Endodermal cell (in vitro differentiated cells): ENCODE measurements at regions not wholly inside any gene's neighbourhood (a gene's known extent, or its start where the extent isn't known, plus 50 kb on each side); places are given as distances from the start of the nearest gene placed in this dataset.

Source experiments
- DNase-seq: peaks from one replicate; pipeline ENCODE4 v3.0.0-alpha.2; 2017
- H3K27ac ChIP-seq: 2 replicates; pipeline ENCODE4 v1.5.1; 2013; ENCODE audit warnings: mild to moderate bottlenecking, low read depth, low read length, moderate library complexity
- H3K27me3 ChIP-seq: 2 replicates; pipeline ENCODE4 v1.6.1; 2013; ENCODE audit warnings: mild to moderate bottlenecking, low read length, moderate library complexity; ENCODE audit not compliant: insufficient read depth, control insufficient read depth, poor library complexity, severe bottlenecking
- H3K36me3 ChIP-seq: 2 replicates; pipeline ENCODE4 v1.7.0; 2013; ENCODE audit warnings: mild to moderate bottlenecking, low read length, moderate library complexity; ENCODE audit not compliant: control insufficient read depth, insufficient read depth
- H3K4me1 ChIP-seq: one replicate; pipeline ENCODE4 v1.7.0; 2013; ENCODE audit warnings: low read length; ENCODE audit not compliant: control insufficient read depth, insufficient read depth
- H3K4me3 ChIP-seq: 2 replicates; pipeline ENCODE4 v1.5.1; 2013; ENCODE audit warnings: mild to moderate bottlenecking, low read length, moderate library complexity
- H3K9ac ChIP-seq: 2 replicates; pipeline ENCODE4 v1.6.1; 2013; ENCODE audit warnings: mild to moderate bottlenecking, low read length, moderate library complexity; ENCODE audit not compliant: poor library complexity, severe bottlenecking; ENCODE audit errors: extremely low read depth
- H3K9me3 ChIP-seq: 2 replicates; pipeline ENCODE4 v1.6.1; 2013; ENCODE audit warnings: mild to moderate bottlenecking, low read length, moderate library complexity; ENCODE audit not compliant: control insufficient read depth
- H3K27ac Mint-ChIP-seq: 2 replicates; pipeline ENCODE4 v1.8.0; 2020; ENCODE audit warnings: mixed read lengths
- H3K27me3 Mint-ChIP-seq: 2 replicates; pipeline ENCODE4 v1.8.0; 2021; ENCODE audit warnings: mild to moderate bottlenecking, mixed read lengths; ENCODE audit not compliant: insufficient read depth
- H3K36me3 Mint-ChIP-seq: 2 replicates; pipeline ENCODE4 v1.8.0; 2020; ENCODE audit warnings: low read depth, mixed read lengths
- H3K4me1 Mint-ChIP-seq: 2 replicates; pipeline ENCODE4 v1.8.0; 2020; ENCODE audit warnings: mixed read lengths
- H3K4me3 Mint-ChIP-seq: 2 replicates; pipeline ENCODE4 v1.8.0; 2020; ENCODE audit warnings: mild to moderate bottlenecking, moderate library complexity, mixed read lengths
- H3K9me3 Mint-ChIP-seq: 2 replicates; pipeline ENCODE4 v1.8.0; 2020; ENCODE audit warnings: mild to moderate bottlenecking, mixed read lengths
- WGBS, 2 experiments: methylation state at CpG; one replicate each; pipeline versions ENCODE4 v1.1.5 to v1.1.7; 2013; ENCODE audit warnings: missing lambda C conversion rate in 2 of 2, mixed read lengths in 1 of 2; ENCODE audit not compliant: insufficient coverage in 1 of 2, insufficient read length in 1 of 2; 5-methylcytosine and 5-hydroxymethylcytosine counted together
- TF ChIP-seq, protein P1 (sequence below): fragments of 200-600 bp; sonication (generic); conservative IDR thresholded peaks from 2 replicates; pipeline ENCODE4 v1.5.0; 2021; ENCODE audit warnings: antibody characterized with exemption, mild to moderate bottlenecking

DNA sequence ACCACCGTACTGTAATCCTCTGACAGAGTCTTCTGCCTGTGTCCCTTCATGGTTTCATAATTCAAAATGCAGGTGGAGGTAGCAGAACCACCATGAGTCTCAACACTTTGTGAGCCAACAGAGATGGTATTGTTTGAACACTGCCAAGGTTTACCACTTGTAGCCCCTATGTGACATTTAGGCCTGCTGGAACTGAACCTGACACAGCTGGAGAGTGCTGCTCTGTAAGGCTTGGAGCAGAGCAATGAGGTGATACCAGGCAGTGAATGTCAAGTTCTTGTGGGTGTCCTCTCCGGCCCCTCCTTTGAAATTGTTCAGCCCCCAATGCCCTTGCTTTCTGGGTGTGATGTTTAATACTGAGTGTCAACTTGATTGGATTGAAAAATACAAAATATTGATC is 1042.9 kb downstream of the ARAP2 start:
- H3K27ac ChIP-seq: no peak overlapping the region
- H3K27me3 ChIP-seq: no peaks in the 10 kb centered on the region
- no peak overlapping the region for H3K4me3 ChIP-seq
- no peak for DNase-seq
- Mint-ChIP-seq H3K9me3 (peaks cover 5% of the 10 kb centered on the region), H3K4me1 (no peaks in the 10 kb centered on the region), H3K36me3 (no peaks in the 10 kb centered on the region), H3K27ac (no peak overlapping the region), H3K27me3 (peaks cover 2% of the 10 kb centered on the region), H3K4me3 (no peak overlapping the region)
- H3K4me1 ChIP-seq: no peaks in the 10 kb centered on the region
- no peaks in the 10 kb centered on the region for H3K9me3 ChIP-seq
- H3K36me3 ChIP-seq: no peaks in the 10 kb centered on the region
- no peak overlapping the region for H3K9ac ChIP-seq
- TF ChIP-seq, protein P1, sequence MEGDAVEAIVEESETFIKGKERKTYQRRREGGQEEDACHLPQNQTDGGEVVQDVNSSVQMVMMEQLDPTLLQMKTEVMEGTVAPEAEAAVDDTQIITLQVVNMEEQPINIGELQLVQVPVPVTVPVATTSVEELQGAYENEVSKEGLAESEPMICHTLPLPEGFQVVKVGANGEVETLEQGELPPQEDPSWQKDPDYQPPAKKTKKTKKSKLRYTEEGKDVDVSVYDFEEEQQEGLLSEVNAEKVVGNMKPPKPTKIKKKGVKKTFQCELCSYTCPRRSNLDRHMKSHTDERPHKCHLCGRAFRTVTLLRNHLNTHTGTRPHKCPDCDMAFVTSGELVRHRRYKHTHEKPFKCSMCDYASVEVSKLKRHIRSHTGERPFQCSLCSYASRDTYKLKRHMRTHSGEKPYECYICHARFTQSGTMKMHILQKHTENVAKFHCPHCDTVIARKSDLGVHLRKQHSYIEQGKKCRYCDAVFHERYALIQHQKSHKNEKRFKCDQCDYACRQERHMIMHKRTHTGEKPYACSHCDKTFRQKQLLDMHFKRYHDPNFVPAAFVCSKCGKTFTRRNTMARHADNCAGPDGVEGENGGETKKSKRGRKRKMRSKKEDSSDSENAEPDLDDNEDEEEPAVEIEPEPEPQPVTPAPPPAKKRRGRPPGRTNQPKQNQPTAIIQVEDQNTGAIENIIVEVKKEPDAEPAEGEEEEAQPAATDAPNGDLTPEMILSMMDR: no peak
- 99% methylated on average over 2 of the region's 2 CpGs; no CpG with 5 or more reads in 1 of the 2 experiments for WGBS, 2 experiments

DNA sequence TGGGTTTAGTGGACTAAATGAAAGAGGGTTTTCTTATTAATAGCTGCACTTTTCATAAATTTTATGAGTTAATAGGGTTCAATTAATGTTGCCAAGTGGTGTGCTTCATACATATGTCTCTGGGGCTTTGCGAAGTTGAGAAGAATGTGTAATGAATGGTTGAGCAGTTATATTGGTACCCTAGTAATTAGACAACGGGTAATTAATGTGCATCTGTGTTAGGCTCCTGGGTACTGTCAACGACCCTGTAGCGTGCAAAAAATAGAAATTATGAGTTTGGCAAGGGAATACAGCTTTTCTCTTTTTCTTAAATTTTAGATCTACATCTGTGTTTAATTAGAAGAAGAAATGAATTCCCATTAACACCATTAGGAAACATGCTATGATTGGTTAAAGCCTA is 1027.7 kb downstream of the ARAP2 start:
- Histone ChIP-seq H3K4me1 (no peaks in the 10 kb centered on the region), H3K4me3 (no peak overlapping the region), H3K36me3 (no peaks in the 10 kb centered on the region), H3K27me3 (no peaks in the 10 kb centered on the region), H3K27ac (no peak overlapping the region), H3K9ac (no peak overlapping the region), H3K9me3 (no peaks in the 10 kb centered on the region)
- Mint-ChIP-seq H3K27ac (no peak overlapping the region), H3K36me3 (no peaks in the 10 kb centered on the region), H3K4me1 (no peaks in the 10 kb centered on the region), H3K4me3 (no peak overlapping the region), H3K9me3 (no peaks in the 10 kb centered on the region), H3K27me3 (no peaks in the 10 kb centered on the region)
- TF ChIP-seq, protein P1: no peak
- WGBS, 2 experiments: 90 to 100% methylated on average over 1 to 4 of the region's 4 CpGs
- no peak for DNase-seq

- no peaks in the 10 kb centered on the region for H3K36me3 ChIP-seq
- no peaks in the 10 kb centered on the region for H3K4me1 Mint-ChIP-seq
- no peak overlapping the region for H3K27ac ChIP-seq
- DNase-seq: no peak
- H3K9me3 Mint-ChIP-seq: no peaks in the 10 kb centered on the region
- H3K9me3 ChIP-seq: no peaks in the 10 kb centered on the region
- no peak overlapping the region for H3K4me3 ChIP-seq
- TF ChIP-seq, protein P1: no peak
- H3K9ac ChIP-seq: no peak overlapping the region
- 100% methylated on average over 1 of the region's 1 CpG; no CpG with 5 or more reads in 1 of the 2 experiments for WGBS, 2 experiments
- no peak overlapping the region for H3K27ac Mint-ChIP-seq
- no peaks in the 10 kb centered on the region for H3K27me3 ChIP-seq
- no peaks in the 10 kb centered on the region for H3K4me1 ChIP-seq
- H3K36me3 Mint-ChIP-seq: no peaks in the 10 kb centered on the region
- H3K27me3 Mint-ChIP-seq: no peaks in the 10 kb centered on the region
- H3K4me3 Mint-ChIP-seq: no peak overlapping the region
Observed at GRCh38 chr4:35217331-35217730, 1027.0 kb downstream of the ARAP2 start.
